Panc1 (cell line): ENCODE measurements at regions not wholly inside any gene's neighbourhood (a gene's known extent, or its start where the extent isn't known, plus 50 kb on each side); places are given as distances from the start of the nearest gene placed in this dataset.
A peak's percentile ranks its signal among the peaks of the same experiment; 100 is the strongest.

ENCODE experiments used
- ATAC-seq: fragments of 200-7000 bp; cut with Tn5 transposase; 2 replicates; pipeline ENCODE4 v1.9.1; 2020; ENCODE audit warnings: mild to moderate bottlenecking, moderate library complexity
- BruUV-seq: library from RNA; stranded (reverse); fragments of 400-500 nt; replicated peaks from 2 replicates; lab custom pipeline; 2021; lab: Mats Ljungman, UMichigan
- CTCF ChIA-PET: fragments of 300-600 bp; sonication (Branson Sonifier 250); formaldehyde crosslinking; loops from one replicate; lab custom pipeline; 2022; ENCODE audit warnings: antibody characterized with exemption; lab: Charles Lee
- POLR2A ChIA-PET: fragments of 300-600 bp; sonication (Branson Sonifier 250); formaldehyde crosslinking; loops from one replicate; lab custom pipeline; 2022; ENCODE audit warnings: antibody characterized with exemption; lab: Charles Lee
- DNase-seq: peaks from one replicate; pipeline ENCODE4 v3.0.0-alpha.2; 2010; ENCODE audit warnings: low read depth, low spot score
- H3K27ac ChIP-seq: 2 replicates; pipeline ENCODE4 v1.5.1; 2011; ENCODE audit warnings: mild to moderate bottlenecking, low read length, inconsistent platforms
- H3K27me3 ChIP-seq: fragments of 200-500 bp; sonication (Bioruptor generic); 2 replicates; pipeline ENCODE4 v1.6.0; 2014; ENCODE audit warnings: low read length, inconsistent platforms; ENCODE audit not compliant: control insufficient read depth, insufficient read depth
- H3K36me3 ChIP-seq: fragments of 200-500 bp; sonication (Bioruptor generic); 2 replicates; pipeline ENCODE4 v1.5.1; 2014; ENCODE audit warnings: inconsistent platforms, mild to moderate bottlenecking, low read length, moderate library complexity; ENCODE audit not compliant: control insufficient read depth, insufficient read depth
- H3K4me1 ChIP-seq: 2 replicates; pipeline ENCODE4 v1.5.1; 2011; ENCODE audit warnings: inconsistent platforms, mild to moderate bottlenecking, low read length, moderate library complexity; ENCODE audit not compliant: control insufficient read depth, insufficient read depth
- H3K4me3 ChIP-seq, 2 experiments: 2 replicates each; pipeline ENCODE4 v1.5.1; 2011 to 2012; ENCODE audit warnings: low read depth in 2 of 2, low read length in 2 of 2, mild to moderate bottlenecking in 2 of 2, inconsistent platforms in 1 of 2, moderate library complexity in 1 of 2
- H3K9me3 ChIP-seq: fragments of 200-500 bp; sonication (Bioruptor generic); 2 replicates; pipeline ENCODE4 v1.5.1; 2014; ENCODE audit warnings: low read depth, mild to moderate bottlenecking, inconsistent platforms, low read length, moderate library complexity; ENCODE audit not compliant: control insufficient read depth, insufficient read depth
- POLR2AphosphoS5 ChIP-seq: IDR thresholded peaks from 2 replicates; pipeline ENCODE4 v1.6.1; 2012; ENCODE audit warnings: mild to moderate bottlenecking, low read depth, low read length, moderate library complexity
- REST ChIP-seq, 2 experiments: IDR thresholded peaks; 2 replicates each; pipeline ENCODE4 v1.6.1; 2011 to 2012; ENCODE audit warnings: low read depth in 2 of 2, control low read depth in 1 of 2, low read length in 1 of 2, mild to moderate bottlenecking in 1 of 2, moderate library complexity in 1 of 2; ENCODE audit not compliant: insufficient read depth in 1 of 2
- SIN3A ChIP-seq: IDR thresholded peaks from 2 replicates; pipeline ENCODE4 v1.6.1; 2012; ENCODE audit warnings: low read depth, mild to moderate bottlenecking, low read length, moderate library complexity, borderline replicate concordance; ENCODE audit not compliant: insufficient read depth
- TCF7L2 ChIP-seq: IDR thresholded peaks from 2 replicates; pipeline ENCODE4 v1.6.1; 2011; ENCODE audit warnings: mild to moderate bottlenecking, low read depth, low read length, inconsistent platforms
- in situ Hi-C: cut with HindIII; loops from 2 replicates; pipeline ENCODE4 v1.10.0; 2016; ENCODE audit warnings: low sequenced_read_pairs, low pct_unique_long_range_greater_than_20kb
- intact Hi-C: fragments of 100-400 bp; cut with micrococcal nuclease; formaldehyde crosslinking; loops from one replicate; pipeline ENCODE4 v1.10.0; 2022; ENCODE audit not compliant: unreplicated experiment
- TF ChIP-seq, protein P1 (sequence below): fragments of 450-650 bp; IDR thresholded peaks from 2 replicates; pipeline ENCODE4 v1.5.1; 2017; ENCODE audit warnings: mild to moderate bottlenecking

- no peak for ATAC-seq
- POLR2A ChIA-PET: no interaction called here
- in situ Hi-C loops: no loop called here
Observed at GRCh38 chr21:33977721-33978369, 62.2 kb upstream of the ATP5PO start.

DNA sequence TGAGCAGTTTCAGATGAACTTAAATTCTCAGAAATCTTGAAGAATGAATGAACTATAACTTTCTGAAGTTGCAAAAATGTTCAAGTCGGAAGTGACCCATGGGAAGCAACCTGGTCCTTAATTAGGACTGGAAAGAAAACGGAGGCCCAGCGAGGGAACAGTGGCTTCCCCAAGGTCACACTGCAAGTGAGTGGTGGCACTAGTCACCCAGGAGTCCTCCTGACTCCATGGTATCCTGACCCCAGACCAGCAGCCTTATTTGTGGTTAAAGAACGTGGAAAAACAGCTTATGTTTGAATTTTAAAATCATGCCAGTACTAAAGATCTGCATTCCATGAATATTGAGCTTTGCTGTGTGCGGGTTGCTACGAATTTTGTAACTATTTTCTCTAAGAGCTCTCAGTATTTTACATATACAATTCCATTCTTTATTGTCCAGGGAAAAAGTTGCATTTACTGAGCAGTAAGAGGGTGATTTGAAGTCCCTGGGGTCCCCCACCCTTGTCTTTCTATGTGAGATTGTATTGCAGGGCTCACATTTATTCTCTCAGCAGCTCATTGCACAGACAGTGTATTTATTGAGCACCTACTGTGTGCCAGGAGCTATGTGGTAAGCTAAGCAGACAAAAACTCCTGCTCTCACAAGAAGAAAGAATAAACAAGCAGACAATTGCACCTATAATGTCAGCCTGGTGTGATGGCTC lies 61.6 kb upstream of the ATP5PO start:
- H3K4me1 ChIP-seq: peaks cover 23% of the 10 kb centered on the region
- intact Hi-C loops: no loop called here
- H3K27ac ChIP-seq: peak overlapping the region; percentile 80
- no peaks in the 10 kb centered on the region for H3K36me3 ChIP-seq
- H3K4me3 ChIP-seq: no peak overlapping the region
- ChIA-PET POLR2A (no interaction called here), CTCF (no interaction called here)
- in situ Hi-C loops: no loop called here
- no TSS peak for BruUV-seq
- no peak for DNase-seq
- no peaks in the 10 kb centered on the region for H3K9me3 ChIP-seq
- no peaks in the 10 kb centered on the region for H3K27me3 ChIP-seq
- TF ChIP-seq TCF7L2: no peak
- TF ChIP-seq, protein P1, sequence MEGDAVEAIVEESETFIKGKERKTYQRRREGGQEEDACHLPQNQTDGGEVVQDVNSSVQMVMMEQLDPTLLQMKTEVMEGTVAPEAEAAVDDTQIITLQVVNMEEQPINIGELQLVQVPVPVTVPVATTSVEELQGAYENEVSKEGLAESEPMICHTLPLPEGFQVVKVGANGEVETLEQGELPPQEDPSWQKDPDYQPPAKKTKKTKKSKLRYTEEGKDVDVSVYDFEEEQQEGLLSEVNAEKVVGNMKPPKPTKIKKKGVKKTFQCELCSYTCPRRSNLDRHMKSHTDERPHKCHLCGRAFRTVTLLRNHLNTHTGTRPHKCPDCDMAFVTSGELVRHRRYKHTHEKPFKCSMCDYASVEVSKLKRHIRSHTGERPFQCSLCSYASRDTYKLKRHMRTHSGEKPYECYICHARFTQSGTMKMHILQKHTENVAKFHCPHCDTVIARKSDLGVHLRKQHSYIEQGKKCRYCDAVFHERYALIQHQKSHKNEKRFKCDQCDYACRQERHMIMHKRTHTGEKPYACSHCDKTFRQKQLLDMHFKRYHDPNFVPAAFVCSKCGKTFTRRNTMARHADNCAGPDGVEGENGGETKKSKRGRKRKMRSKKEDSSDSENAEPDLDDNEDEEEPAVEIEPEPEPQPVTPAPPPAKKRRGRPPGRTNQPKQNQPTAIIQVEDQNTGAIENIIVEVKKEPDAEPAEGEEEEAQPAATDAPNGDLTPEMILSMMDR: no peak
- no peak for TF ChIP-seq SIN3A
- no peak for TF ChIP-seq REST (IDR thresholded peaks at IDR 0.05; ENCODE audit: insufficient read depth in 1 of 2, low read depth in 2 of 2, low read length in 1 of 2)
- no peak for TF ChIP-seq POLR2AphosphoS5
- no peak; the same call in 1 of the 2 replicates for ATAC-seq

More at GRCh38 chr21:33977721-33978369, 62.2 kb upstream of the ATP5PO start:
- DNase-seq: no peak
- Histone ChIP-seq H3K4me3 (no peak overlapping the region), H3K27ac (peak overlapping the region; percentile 80), H3K36me3 (no peaks in the 10 kb centered on the region), H3K9me3 (no peaks in the 10 kb centered on the region), H3K27me3 (no peaks in the 10 kb centered on the region), H3K4me1 (peaks cover 20% of the 10 kb centered on the region)
- no peak for TF ChIP-seq REST (IDR thresholded peaks at IDR 0.05; ENCODE audit: insufficient read depth in 1 of 2, low read depth in 2 of 2, low read length in 1 of 2)
- no peak for TF ChIP-seq TCF7L2
- no peak for TF ChIP-seq SIN3A
- TF ChIP-seq POLR2AphosphoS5: no peak
- TF ChIP-seq, protein P1: no peak
- CTCF ChIA-PET: no interaction called here
- intact Hi-C loops: no loop called here
- BruUV-seq: no TSS peak
